DMS53 treated with DMSO at 0.1 percent for 48 hours (cell line): ENCODE measurements at regions not wholly inside any gene's neighbourhood (a gene's known extent, or its start where the extent isn't known, plus 50 kb on each side); places are given as distances from the start of the nearest gene placed in this dataset.
A peak's percentile ranks its signal among the peaks of the same experiment; 100 is the strongest.
"Not testable (repeated sequence)": the region's sequence is repeated elsewhere in the genome, so short reads cannot be mapped to it uniquely, and the experiment has no call there.

ENCODE experiments used
- DNase-seq: peaks from one replicate; lab custom pipeline; 2025; ENCODE audit not compliant: unreplicated experiment; lab: John Stamatoyannopoulos, UW

DNA sequence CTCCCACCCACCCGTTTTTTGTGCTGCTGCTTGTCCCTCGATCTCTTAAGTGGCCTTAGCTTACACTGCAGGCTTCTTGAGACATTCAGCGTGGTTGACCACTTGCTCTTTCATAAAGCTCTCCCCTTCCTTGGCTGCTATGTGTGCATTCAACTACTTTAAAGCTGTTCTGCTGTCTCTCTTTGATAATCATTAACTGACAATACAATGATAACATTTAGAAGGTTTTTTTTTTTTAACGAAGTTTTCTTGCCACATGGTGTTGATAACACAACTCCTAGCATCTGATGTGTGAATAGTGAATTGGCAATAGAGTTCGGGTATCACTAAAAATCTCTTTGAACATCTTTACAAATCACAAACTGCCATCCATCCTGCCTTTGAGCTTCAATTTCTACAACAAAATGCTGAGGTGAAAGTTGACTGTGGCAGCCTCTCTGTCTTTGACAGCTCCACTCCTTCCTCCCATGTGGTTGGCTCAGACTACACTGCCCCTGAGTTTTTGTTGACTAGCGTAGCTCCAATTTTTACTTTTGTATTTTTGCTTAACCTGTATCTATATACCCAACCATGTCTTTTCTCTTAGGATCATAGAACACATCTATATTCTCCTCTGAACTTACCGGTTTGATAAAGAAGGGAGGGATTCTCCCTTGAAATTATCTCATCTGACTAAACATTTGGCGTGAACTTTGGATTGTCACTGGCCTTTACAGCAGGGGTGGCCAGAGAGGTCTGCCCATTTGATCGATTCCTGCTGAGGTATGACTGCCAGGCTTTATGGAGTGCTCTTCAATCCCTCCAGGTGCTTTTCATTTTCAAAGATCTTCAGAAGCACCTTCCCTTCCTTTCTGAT is 409.4 kb upstream of the CD180 start:
- DNase-seq, result no peak

DNA sequence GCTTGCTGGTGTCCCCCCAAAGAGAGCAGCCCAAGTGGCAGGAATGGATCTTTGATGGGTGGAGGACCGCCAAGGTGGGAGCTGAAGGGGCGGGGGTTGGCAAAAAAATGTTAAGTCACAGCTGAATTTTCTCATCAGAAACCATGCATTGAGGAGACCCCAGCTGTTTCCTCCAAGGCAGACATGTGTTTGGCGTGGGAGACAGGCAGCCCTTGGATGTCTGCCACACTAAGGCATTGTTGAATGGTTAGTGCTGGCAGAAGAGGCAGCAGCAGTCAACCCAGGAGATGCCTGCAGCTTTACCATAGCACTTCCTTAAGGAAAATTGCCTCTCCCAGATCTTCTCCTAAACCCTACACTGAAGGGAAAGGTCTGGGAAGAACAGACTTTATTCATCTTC is 394.9 kb upstream of the CD180 start:
- DNase-seq, result no peak

DNA sequence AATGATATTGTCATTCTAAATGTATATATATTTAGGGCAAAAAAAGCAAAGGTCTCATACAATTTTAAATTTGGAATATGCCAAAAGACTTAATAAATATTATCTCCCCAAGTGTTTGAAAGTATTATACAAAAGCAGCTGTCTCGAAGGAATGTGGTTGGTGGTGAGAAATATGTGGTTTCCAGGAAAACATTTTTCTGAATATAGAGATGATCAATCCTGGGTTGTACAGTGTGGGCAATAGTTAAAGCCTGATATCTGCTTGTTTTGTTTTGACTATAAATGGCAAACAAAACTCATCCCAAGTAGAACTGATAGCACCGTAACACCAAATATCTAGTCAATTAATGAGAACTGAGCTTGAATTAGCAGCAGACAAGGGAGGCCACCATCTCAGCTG is 391.8 kb upstream of the CD180 start:
- no peak for DNase-seq

DNA sequence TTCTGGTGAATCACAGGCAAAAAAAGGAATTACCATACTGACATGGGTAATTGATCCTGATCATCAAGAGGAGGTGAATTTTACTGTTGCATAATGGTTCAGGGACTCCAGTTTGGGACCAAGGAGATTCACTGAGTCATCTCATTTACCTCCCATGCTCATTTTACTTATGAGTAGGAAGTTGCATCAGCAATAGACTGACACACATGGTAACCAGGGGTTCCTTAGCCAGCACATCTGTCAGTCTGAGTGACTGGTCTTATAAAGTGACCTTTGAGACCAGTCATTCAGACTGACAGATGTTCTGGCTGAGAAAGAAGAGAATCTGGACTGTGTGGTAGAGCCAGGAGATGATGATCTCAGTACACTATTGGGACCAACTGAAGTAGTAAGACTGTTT is 384.6 kb upstream of the CD180 start:
- peak; percentile 43 for DNase-seq

DNA sequence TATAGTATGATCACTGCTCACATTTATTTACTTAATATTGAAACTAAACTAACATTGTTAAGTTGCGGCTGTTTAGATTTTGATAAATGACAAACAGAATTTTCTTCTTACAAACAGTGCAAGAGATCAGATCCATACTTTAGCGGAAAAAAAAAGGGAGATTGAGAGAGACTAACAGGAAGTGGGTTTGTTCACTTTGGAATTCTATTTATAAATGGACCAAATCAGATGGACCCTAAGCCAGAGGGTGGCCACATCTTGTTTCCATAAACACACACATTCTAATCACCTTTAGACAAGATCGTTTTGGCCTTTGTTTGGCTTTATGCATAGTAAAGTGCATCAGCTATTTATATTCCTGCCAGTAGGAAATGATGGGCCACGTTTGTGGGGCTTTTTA is 381.4 kb upstream of the CD180 start:
- no peak for DNase-seq

DNA sequence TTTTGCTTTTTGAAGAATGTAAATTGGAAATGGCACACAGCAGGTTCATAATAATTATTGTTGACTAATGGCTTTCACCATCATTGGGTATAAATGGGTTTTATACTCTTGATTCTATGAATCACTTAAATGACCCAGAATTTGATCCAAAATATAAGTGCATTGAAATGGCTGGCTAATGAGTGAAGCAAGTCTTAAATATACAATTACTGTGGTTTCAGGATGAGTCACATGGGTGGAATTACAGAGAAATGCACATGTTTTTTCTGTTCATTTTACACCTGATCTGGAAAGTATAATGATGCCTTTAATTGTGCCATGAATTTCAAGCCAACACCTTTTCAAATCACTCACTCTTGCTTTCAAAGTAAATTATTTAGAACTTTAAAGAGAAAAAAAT is 380.8 kb upstream of the CD180 start:
- DNase-seq, result no peak

DNA sequence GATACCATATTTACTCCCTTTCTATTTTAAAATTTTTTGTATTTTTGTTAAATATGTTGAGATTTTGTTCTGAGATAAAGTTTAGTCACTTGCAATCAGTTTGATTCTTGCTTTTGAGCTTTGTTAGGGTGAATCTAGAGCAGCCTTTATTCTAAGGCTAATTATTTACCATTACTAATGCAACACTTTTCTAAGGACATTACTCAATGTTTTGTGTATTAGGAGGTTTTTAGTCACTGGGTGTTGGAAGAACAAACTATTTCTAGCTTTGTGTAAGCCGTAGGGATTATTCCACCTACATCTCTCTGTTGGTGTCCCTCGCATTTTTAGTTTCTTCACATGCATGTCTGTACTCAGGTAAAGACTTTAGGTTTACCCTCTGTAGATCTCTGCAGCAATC is 379.5 kb upstream of the CD180 start:
- no peak for DNase-seq

DNA sequence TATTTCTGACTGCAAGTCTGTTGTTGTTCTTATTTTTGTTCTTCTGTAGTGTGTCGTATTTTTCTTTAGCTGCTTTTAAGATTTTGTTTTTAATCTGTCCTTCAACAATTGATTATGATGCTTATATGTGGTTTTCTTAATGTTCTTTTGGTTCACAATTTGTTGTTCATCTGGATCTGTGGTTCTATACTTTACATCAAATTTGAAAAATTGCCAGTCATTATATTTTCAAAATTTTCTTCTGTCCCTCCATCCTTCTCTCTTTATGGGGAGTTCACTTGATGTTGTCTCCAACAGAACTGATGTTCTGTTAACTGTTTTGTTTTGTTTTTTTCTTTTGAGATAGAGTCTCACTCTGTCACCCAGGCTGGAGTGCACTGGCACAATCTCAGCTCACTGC is 378.5 kb upstream of the CD180 start:
- no peak for DNase-seq

DNA sequence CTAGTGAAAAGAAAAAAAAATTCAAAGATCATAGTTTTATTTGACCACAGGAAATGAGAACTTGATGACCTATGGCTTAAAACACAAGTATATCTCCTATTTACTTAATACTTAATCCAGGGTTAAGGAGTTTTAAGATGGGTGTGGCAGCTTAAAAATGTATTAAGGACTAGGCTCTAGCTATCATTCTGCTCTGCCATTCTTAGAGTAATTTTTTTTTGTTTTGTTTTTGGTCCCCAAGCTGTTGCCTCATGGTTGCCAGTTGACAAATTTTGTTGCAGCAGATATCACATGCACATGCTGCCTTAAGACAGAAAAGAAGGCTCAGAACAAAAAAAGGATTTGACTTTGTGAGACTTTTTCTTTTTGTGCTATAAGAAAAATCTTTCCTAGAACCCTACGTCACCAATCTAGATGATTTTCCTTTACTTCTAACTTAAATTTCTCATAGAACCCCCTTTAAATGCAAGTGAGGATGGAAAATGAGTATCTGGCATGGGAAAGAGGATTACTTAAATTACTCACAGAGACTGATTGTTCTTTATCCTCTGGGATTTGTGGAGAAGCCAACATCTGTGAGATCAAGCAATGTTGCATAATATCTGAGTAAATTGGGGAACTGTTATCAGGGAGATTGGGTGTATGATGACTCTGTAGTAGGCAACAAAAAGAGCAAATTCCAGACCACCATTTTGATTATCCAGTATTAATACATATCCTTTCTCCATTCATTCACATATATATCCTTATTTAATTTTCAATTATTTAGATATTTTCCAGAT is 364.7 kb upstream of the CD180 start:
- no peak for DNase-seq

DNA sequence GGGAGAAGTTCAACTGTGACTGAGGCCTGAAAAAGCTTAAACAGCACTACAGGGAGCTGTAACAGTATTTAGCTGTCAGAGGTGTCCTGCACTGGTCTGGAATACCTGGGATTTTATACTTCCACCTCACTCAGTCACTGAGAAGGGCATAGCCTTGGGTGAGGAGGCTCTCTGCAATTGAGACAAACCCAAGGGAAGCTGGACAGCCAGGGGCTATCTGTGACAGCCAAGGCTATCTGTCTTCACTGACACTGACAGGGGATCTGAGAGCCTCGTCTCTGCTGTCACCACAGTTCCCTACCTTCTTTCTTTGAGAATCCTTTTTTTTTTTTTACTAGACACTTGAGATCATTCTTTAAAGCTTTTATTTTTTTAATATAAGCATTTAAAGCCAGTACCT is 356.2 kb upstream of the CD180 start:
- DNase-seq, result no peak

DNA sequence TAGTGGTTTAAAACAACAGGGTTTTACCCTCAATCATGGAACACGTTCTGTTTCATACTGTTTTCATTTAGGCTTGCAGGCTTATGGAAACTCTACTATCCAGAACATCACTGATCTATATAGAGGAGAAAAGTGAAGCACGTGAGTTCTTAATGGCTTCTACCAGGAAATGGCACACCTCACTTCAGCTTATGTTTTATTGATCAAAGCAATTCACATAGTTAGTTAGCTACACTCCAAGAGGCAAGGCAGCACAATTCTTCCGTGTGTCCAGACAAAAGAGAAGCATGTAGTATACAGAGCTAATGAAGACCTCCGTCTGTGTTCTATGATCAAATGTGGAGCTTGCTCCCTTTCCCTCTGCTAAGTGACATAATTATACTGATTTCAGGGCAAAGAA is 353.3 kb upstream of the CD180 start:
- no peak for DNase-seq

DNA sequence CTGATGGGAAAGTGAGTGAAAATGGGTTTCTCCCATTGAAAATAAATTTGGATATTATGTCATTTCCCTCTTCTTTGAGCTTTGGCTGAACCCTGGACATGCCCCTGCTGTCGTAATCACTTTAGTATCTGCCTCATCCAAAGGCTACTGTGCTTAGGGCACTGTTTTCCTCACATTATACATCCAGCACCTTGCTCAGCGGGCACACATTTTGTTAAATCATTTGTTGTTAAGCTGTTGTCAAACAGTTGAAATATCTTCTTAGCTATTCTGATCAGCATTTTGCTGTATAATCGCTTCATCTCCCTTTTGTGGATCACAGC is 352.7 kb upstream of the CD180 start:
- no peak for DNase-seq

DNA sequence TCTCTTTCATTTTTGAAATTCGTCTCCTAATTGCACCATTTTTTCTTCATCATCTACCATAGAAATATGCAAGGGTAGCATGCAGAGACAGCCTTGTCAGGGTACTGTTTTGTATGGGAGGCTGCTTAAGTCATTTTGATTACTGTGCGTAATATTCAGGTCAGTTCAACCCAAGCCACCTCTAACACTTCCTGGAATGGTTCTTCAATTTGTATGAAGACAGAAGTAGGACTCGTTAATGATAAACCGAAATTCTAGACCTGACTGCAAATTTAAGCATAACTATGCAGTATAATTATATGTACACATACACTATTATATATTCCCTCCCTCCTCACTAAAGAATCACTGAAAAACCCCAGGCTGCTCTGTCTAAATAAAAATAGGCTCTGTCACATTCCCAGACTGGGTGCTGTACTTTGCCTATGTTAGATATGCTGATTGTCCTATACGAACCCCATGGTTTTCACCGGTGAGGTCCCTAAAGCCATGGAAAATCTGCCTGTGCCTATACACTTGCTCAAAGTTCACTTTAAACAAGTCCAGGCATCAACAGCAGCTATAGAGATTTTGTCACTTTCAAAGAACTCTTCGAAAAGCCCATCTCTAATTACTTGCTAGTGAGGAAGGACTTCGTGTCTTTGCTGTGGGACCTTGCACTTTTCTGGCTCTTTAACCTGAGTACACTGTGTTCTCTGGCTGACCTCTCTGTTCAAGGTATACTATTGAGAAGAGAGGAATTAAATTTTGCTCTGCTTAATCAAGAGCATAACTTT is 352.1 kb upstream of the CD180 start:
- no peak for DNase-seq

DNA sequence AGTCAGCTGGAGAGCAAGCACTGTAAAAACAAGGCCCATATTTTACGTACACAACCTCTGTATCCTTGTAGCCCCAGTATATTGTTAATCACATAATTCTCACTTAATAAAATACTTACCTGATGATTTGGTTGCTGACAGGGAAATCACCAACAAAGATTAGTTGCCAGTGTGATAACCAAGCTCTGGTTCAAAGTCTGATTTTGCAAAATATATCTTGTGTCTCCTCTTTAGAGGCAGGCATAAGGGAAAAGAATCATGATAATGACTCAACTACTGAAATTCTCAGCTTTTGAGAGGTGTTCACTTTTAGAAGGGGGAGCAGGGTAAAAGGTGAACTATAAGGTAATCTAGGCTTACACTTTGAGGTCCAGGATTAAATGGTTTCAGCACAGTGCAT is 351.1 kb upstream of the CD180 start:
- DNase-seq, result no peak

DNA sequence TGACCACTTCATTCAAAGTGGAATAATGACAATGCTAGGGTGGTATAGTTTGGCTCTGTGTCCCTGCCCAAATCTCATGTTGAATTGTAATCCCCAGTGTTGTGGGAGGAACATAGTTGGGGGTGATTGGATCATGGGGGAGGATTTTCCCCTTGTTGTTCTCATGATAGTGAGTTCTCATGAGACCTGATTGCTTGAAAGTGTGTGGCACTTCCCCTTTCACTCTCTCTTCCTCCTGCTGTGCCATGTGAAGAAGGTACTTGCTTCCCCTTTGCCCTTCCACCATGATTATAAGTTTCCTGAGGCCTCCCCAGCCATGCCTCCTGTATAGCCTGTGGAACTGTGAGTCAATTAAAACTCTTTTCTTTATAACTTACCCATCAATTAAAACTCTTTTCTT is 348.3 kb upstream of the CD180 start:
- DNase-seq, result not testable (repeated sequence)

DNA sequence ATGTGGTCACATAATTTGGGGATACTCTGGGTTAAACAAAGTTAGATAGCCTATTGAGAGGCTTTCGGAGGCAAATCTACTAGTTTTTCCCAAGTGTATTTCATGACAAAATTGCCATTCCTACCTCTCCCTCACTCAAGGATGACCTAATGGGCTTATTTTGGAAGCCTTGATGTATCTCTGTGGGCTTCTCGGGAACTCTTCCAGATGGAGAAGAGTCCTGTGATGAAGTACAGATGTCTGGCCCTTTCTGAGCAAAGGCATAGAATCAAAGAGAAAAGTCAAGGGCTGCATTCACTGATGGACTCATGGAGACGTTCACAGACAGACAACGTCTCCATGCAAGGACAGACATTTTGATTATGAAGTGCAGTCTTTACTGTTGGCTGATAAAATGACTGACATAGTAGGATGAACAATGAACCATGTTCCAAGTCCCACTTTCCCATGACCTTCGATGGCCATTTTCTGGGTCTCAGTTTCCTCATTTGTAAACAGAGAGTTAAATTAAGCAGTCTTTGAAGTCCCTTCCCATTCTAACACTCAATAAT is 347.2 kb upstream of the CD180 start:
- no peak for DNase-seq

DNA sequence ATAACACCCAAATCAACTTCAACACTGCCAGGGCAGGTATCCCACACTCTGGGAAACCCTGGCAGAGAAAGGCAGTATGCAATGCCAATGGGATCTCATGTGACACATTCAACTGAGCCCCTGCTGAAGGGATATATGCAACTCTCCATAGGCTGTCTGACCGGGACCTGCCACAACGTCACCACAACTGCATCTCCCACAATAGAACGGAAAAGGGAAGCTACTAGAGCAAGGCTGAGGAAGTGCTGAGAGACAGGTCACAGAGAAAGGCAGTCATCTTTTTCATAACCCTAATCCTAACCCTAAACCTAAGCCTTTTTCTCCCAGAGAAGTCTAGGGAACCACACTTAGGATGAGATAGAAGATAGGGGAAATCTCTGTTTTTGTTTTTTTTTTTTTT is 345.9 kb upstream of the CD180 start:
- DNase-seq, result no peak

DNA sequence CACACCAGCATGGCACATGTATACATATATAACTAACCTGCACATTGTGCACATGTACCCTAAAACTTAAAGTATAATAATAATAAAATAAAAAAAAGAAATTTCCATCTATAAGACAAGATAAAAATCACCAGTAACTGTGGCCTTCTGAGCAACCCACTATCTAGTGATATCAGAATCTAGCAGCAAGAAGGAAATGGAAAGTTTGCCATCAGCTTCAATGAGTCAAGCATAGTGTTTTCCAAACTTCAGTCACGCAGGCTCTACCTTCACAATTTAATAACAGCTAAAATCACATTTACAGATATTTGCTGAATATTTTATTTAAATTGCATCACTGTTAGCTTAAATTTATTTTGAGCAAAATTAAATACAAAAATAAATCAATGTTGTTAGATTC is 345.3 kb upstream of the CD180 start:
- DNase-seq, result no peak

DNA sequence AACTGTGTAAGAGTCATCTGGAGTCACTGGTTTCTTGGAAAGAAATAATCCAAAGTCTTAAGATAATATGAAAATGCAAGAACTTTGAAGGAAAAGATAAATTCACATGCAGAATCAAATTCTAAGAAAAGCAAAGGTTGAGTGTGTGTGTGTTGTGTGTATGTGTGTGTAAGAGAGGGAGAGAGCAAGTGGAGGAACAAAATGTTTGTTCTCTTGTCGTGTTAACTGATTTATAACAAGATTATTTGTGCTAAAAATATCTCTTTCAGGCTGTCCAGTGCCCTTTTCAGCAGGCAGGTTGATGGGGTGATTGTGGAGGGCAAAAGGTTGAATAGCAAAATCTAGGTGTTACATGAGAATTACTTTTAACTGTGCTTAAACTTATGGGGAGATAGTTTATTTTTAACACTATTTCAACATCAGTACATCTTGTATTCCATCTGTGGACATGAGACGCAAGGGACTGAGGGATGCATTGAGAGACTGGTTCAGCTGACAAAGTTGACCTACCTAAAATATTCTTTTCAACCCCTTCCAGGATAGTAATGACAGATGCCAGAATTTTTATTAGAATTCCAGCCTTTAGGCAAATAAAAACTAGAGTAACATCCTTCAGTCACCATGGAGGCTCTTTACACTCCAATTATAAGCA is 342.4 kb upstream of the CD180 start:
- no peak for DNase-seq

DNA sequence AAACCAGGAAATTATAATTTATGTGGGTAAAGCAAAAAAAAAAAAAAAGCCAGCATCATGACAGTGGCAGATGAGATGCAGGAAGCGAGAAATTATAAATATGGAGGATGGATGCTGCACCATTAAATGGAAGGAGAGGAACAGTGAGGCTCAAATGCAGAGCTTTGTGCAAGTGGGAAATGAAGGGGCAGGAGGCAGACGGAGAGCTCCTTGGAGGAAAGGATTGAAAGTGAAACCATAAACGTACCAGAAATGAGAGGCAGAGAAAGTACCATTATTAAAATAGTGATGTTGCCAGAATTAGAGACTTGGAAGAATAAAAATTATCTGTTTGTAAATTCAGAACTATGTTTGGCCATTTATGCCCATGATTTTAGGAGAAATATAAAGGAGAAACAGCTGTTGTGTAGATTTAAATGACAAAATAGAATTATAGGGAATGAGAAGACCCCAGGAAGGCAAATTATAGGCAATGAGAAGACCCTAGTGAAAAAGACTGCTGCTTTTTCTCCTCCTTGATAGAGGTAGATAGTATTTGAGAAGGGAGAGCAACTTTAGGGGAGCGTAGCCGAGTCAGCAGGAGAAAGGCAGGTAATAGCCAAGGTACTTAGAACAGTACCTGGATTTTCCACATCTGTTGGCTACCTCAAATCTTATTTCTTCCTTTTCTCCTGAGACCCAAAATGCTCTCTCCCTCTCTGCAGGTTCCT is 341.0 kb upstream of the CD180 start:
- DNase-seq, result no peak

DNA sequence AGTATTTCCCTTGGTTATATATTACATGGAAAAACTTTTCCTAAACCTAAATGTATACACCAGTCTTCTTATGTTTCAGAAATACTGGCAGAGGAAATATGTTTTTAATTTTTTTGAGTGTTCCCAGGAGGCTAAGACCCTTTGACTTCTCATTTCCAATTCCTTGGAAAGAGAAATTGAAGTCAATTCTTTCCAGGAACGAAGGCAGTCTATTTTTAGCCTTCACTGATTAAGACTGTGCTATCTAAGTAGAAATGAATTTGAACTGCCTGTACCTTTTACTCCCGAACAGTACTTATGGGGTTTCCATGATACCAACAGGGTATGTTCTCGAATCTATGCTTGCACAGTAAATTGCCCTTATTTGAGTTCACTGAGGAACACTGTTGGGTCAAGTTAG is 340.3 kb upstream of the CD180 start:
- no peak for DNase-seq
